Glutamatergic neuron (in vitro differentiated cells): ENCODE measurements at regions not wholly inside any gene's neighbourhood (a gene's known extent, or its start where the extent isn't known, plus 50 kb on each side); places are given as distances from the start of the nearest gene placed in this dataset.
"Not testable (repeated sequence)": the region's sequence is repeated elsewhere in the genome, so short reads cannot be mapped to it uniquely, and the experiment has no call there.

Experiments
- DNase-seq: peaks from one replicate; pipeline ENCODE4 v3.0.0; 2022
- H3K27ac Mint-ChIP-seq: one replicate; pipeline ENCODE4 v1.8.0; 2020; ENCODE audit warnings: mild to moderate bottlenecking, mixed read lengths, inconsistent platforms; ENCODE audit not compliant: unreplicated experiment
- H3K27me3 Mint-ChIP-seq: one replicate; pipeline ENCODE4 v1.8.0; 2020; ENCODE audit warnings: mild to moderate bottlenecking, moderate library complexity, mixed read lengths, inconsistent platforms; ENCODE audit not compliant: unreplicated experiment
- H3K36me3 Mint-ChIP-seq: one replicate; pipeline ENCODE4 v1.8.0; 2020; ENCODE audit warnings: mild to moderate bottlenecking, mixed read lengths, inconsistent platforms; ENCODE audit not compliant: unreplicated experiment
- H3K4me1 Mint-ChIP-seq: one replicate; pipeline ENCODE4 v1.8.0; 2020; ENCODE audit warnings: mild to moderate bottlenecking, low read depth, mixed read lengths, inconsistent platforms; ENCODE audit not compliant: unreplicated experiment
- H3K4me3 Mint-ChIP-seq: one replicate; pipeline ENCODE4 v1.8.0; 2020; ENCODE audit warnings: mild to moderate bottlenecking, mixed read lengths, inconsistent platforms; ENCODE audit not compliant: unreplicated experiment
- H3K9me3 Mint-ChIP-seq: one replicate; pipeline ENCODE4 v1.8.0; 2020; ENCODE audit warnings: mild to moderate bottlenecking, moderate library complexity, mixed read lengths, inconsistent platforms; ENCODE audit not compliant: unreplicated experiment
- TF ChIP-seq, protein P1 (sequence below): fragments of 200-600 bp; sonication (generic); IDR thresholded peaks from one replicate; pipeline ENCODE4 v1.5.0; 2021; ENCODE audit not compliant: partially characterized antibody, unreplicated experiment

GRCh38 chr17:72461757-72462156 lies 340.9 kb downstream of the SOX9 start:
- TF ChIP-seq, protein P1, sequence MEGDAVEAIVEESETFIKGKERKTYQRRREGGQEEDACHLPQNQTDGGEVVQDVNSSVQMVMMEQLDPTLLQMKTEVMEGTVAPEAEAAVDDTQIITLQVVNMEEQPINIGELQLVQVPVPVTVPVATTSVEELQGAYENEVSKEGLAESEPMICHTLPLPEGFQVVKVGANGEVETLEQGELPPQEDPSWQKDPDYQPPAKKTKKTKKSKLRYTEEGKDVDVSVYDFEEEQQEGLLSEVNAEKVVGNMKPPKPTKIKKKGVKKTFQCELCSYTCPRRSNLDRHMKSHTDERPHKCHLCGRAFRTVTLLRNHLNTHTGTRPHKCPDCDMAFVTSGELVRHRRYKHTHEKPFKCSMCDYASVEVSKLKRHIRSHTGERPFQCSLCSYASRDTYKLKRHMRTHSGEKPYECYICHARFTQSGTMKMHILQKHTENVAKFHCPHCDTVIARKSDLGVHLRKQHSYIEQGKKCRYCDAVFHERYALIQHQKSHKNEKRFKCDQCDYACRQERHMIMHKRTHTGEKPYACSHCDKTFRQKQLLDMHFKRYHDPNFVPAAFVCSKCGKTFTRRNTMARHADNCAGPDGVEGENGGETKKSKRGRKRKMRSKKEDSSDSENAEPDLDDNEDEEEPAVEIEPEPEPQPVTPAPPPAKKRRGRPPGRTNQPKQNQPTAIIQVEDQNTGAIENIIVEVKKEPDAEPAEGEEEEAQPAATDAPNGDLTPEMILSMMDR: no peak
- H3K27ac Mint-ChIP-seq: no peak overlapping the region
- H3K4me3 Mint-ChIP-seq: no peak overlapping the region
- H3K36me3 Mint-ChIP-seq: no peaks in the 10 kb centered on the region
- peaks cover 1% of the 10 kb centered on the region for H3K27me3 Mint-ChIP-seq
- DNase-seq: no peak
- peaks cover 7% of the 10 kb centered on the region for H3K4me1 Mint-ChIP-seq
- H3K9me3 Mint-ChIP-seq: peaks cover 4% of the 10 kb centered on the region

GRCh38 chr17:72462407-72462806 lies 341.6 kb downstream of the SOX9 start:
- DNase-seq: no peak
- no peak overlapping the region for H3K27ac Mint-ChIP-seq
- peaks cover 3% of the 10 kb centered on the region for H3K9me3 Mint-ChIP-seq
- no peak overlapping the region for H3K4me3 Mint-ChIP-seq
- H3K36me3 Mint-ChIP-seq: no peaks in the 10 kb centered on the region
- H3K4me1 Mint-ChIP-seq: peaks cover 7% of the 10 kb centered on the region
- H3K27me3 Mint-ChIP-seq: peaks cover 1% of the 10 kb centered on the region
- TF ChIP-seq, protein P1: no peak

DNA sequence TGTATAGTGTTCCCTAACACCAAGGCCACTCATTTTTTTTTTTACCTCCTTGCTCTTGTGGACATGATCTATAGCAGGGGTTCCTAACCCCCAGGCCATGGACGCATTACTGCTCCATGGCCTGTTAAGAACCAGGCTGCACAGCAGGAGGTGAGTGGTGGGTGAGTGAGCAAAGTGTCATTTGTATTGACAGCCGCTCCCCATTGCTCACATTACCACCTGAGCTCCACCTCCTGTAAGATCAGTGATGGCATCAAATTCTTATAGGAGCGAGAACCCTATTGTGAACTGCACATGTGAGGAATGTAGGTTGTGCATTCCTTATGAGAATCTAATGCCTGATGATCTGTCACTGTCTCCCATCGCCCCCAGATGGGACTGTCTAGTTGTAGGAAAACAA lies 342.0 kb downstream of the SOX9 start:
- Mint-ChIP-seq H3K9me3 (peaks cover 2% of the 10 kb centered on the region), H3K4me3 (no peak overlapping the region), H3K36me3 (no peaks in the 10 kb centered on the region), H3K27me3 (peaks cover 1% of the 10 kb centered on the region), H3K27ac (no peak overlapping the region), H3K4me1 (peaks cover 7% of the 10 kb centered on the region)
- no peak for DNase-seq
- TF ChIP-seq, protein P1: no peak

DNA sequence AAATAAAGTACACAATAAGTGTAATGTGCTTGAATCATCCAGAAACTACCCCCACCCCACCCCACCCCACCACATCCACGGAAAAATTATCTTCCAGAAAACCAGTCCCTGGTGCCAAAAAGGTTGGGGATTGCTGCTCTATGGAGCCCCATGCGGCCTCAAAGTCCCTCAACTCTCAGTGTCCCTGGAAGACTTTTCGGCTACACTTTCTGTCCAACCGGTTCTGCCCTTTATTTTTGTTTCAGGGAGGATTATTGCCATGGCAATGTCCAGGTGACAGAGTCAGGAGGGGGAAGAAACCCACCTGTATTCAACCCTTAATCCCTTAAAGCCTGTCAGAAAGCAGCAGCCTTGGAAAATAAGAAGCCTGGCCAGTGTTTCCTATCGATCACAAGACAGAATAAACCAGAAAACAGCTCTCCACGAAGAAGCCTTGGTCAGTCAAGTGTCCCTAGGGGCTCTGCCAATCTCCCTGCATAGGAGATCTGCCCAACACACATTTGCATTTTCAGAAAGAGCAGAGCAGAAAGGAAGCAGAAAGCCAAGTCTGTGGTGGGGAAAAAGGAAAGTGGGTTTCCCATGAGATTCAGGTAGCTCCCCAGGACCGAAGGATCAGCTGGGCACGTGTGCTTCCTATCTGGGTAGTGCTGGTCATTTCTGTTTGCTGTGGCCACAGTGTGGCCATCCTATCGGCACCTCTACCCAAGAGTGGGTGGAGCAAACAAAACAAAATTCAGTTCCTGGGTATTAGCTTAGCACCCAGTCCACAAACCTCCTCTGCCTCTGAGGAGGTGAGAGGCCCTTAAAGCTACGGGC lies 342.7 kb downstream of the SOX9 start:
- Mint-ChIP-seq H3K4me3 (no peak overlapping the region), H3K27me3 (peaks cover 1% of the 10 kb centered on the region), H3K27ac (no peak overlapping the region)

DNA sequence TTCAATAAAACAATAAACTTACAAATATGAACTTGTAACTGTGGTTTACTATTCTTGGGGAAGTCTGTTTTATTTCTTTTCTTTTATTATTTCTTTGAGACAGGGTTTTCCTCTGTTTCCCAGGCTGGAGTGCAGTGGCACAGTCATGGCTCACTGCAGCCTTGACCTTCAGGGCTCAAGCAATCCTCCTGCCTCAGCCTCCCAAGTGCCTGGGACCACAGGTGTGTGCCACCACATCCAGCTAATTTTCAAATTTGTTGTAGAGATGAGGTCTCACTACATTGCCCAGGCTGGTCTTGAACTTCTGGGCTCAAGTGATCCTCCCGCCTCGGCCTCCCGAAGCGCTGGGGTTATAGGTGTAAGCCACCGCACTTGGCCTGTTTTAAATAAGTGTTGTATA lies 343.4 kb downstream of the SOX9 start:
- DNase-seq, H3K36me3 Mint-ChIP-seq, H3K9me3 Mint-ChIP-seq, H3K4me1 Mint-ChIP-seq, H3K27ac Mint-ChIP-seq, H3K27me3 Mint-ChIP-seq, H3K4me3 Mint-ChIP-seq: not testable (repeated sequence)

More for the DNA sequence above, 342.7 kb downstream of the SOX9 start:
- Mint-ChIP-seq H3K9me3 (peaks cover 2% of the 10 kb centered on the region), H3K4me1 (peaks cover 7% of the 10 kb centered on the region), H3K36me3 (no peaks in the 10 kb centered on the region)
- DNase-seq: no peak
- TF ChIP-seq, protein P1: no peak
